NT2/D1 (cell line): ENCODE measurements at regions not wholly inside any gene's neighbourhood (a gene's known extent, or its start where the extent isn't known, plus 50 kb on each side); places are given as distances from the start of the nearest gene placed in this dataset.

Source experiments
- YY1 ChIP-seq: IDR thresholded peaks from 2 replicates; pipeline ENCODE4 v1.6.1; 2011; ENCODE audit not compliant: insufficient read length, insufficient read depth
- ZNF274 ChIP-seq: IDR thresholded peaks from 2 replicates; pipeline ENCODE4 v1.6.1; 2011; ENCODE audit warnings: mild to moderate bottlenecking, low read depth, low read length

DNA sequence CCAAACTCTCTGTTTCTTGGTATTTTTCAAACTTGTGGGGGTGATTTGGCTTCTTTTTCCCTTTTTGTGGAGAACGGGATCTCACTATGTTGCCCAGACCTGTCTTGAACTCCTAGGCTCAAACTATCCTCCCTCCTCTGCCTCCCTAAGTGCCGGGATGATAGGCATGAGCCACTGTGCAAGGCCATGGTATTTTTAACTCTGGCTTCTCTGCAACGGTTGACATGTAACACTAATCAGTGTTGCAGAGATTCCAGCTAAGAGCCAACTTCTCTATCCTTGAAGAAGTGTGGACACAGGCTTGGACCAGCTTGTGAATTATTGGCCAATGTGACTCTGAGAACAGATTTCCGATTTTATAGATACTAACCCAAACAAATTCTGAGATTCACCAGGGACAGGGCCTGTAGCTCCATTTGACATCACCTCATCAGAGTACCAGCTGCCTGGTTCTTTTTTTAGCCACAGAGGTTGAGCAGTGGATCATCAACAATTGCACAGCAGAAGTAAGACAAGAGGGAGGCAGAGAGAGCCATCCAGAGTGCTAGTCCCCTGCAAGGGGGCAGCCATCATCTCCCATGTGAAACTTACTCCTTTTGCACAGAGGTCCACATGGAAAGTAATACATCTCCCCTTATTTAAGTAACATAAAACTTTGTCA lies 98.1 kb upstream of the SYNPR start:
- no peak for TF ChIP-seq ZNF274
- TF ChIP-seq YY1, result no peak
